NB4 (cell line): ENCODE measurements at regions not wholly inside any gene's neighbourhood (a gene's known extent, or its start where the extent isn't known, plus 50 kb on each side); places are given as distances from the start of the nearest gene placed in this dataset.
A peak's percentile ranks its signal among the peaks of the same experiment; 100 is the strongest.

Experiments
- DNase-seq: peaks from one replicate; pipeline ENCODE4 v3.0.0; 2010; ENCODE audit warnings: low read depth
- H3K4me3 ChIP-seq: one replicate; pipeline ENCODE4 v1.5.1; 2011; ENCODE audit warnings: mild to moderate bottlenecking, low read depth, low read length, moderate library complexity
- CTCF ChIP-seq: IDR thresholded peaks from one replicate; pipeline ENCODE4 v1.5.1; 2012; ENCODE audit warnings: low read depth, low read length
- MAX ChIP-seq: IDR thresholded peaks from 2 replicates; pipeline ENCODE4 v1.6.1; 2011; ENCODE audit warnings: low read depth, low read length
- MYC ChIP-seq: IDR thresholded peaks from 2 replicates; pipeline ENCODE4 v1.6.1; 2011; ENCODE audit warnings: low read depth, low read length
- POLR2A ChIP-seq: IDR thresholded peaks from 2 replicates; pipeline ENCODE4 v1.6.1; 2011; ENCODE audit warnings: mild to moderate bottlenecking; ENCODE audit not compliant: insufficient read length; ENCODE audit errors: extremely low read depth

GRCh38 chr20:1779567-1779966, 115.6 kb upstream of the SIRPA start:
- no peak for DNase-seq
- H3K4me3 ChIP-seq = no peak overlapping the region
- TF ChIP-seq MAX (no peak), CTCF (no peak), POLR2A (no peak), MYC (no peak)

GRCh38 chr20:1778338-1778737, 116.9 kb upstream of the SIRPA start:
- no peak for DNase-seq
- TF ChIP-seq CTCF = no peak
- TF ChIP-seq POLR2A = no peak
- TF ChIP-seq MYC = no peak
- no peak for TF ChIP-seq MAX
- no peak overlapping the region for H3K4me3 ChIP-seq

GRCh38 chr20:1777476-1777820, 117.8 kb upstream of the SIRPA start:
- no peak for TF ChIP-seq MYC
- TF ChIP-seq CTCF = no peak
- TF ChIP-seq POLR2A = no peak

GRCh38 chr20:1776681-1777475, 118.3 kb upstream of the SIRPA start:
- DNase-seq = peak; percentile 82

More at GRCh38 chr20:1777476-1777820, 117.8 kb upstream of the SIRPA start:
- H3K4me3 ChIP-seq = no peak overlapping the region
- DNase-seq = no peak

GRCh38 chr20:1775117-1775516, 117.5 kb upstream of the SIRPG start:
- no peak overlapping the region for H3K4me3 ChIP-seq
- TF ChIP-seq POLR2A = no peak
- DNase-seq = no peak

More at GRCh38 chr20:1776681-1777475, 118.3 kb upstream of the SIRPA start:
- TF ChIP-seq MYC (no peak; the same call in 1 of the 2 replicates), CTCF (peak; percentile 73), MAX (no peak), POLR2A (no peak)
- peak overlapping the region; percentile 42 for H3K4me3 ChIP-seq

- TF ChIP-seq CTCF = no peak
- no peak for TF ChIP-seq MYC
- no peak for TF ChIP-seq MAX
- no peak for TF ChIP-seq POLR2A
- DNase-seq = no peak
- H3K4me3 ChIP-seq = no peak overlapping the region
Measured at GRCh38 chr20:1774479-1774878, 116.9 kb upstream of the SIRPG start.
